GM21381 (cell line): ENCODE measurements at regions not wholly inside any gene's neighbourhood (a gene's known extent, or its start where the extent isn't known, plus 50 kb on each side); places are given as distances from the start of the nearest gene placed in this dataset.

Experiments used
- ATAC-seq: cut with Tn5 transposase; IDR thresholded peaks from one replicate; pipeline ENCODE4 v1.9.1; 2021; ENCODE audit warnings: mild to moderate bottlenecking, moderate library complexity; ENCODE audit not compliant: unreplicated experiment

- no peak for ATAC-seq
Measured at GRCh38 chr6:2505624-2506023, 245.1 kb downstream of the MYLK4 start.

DNA sequence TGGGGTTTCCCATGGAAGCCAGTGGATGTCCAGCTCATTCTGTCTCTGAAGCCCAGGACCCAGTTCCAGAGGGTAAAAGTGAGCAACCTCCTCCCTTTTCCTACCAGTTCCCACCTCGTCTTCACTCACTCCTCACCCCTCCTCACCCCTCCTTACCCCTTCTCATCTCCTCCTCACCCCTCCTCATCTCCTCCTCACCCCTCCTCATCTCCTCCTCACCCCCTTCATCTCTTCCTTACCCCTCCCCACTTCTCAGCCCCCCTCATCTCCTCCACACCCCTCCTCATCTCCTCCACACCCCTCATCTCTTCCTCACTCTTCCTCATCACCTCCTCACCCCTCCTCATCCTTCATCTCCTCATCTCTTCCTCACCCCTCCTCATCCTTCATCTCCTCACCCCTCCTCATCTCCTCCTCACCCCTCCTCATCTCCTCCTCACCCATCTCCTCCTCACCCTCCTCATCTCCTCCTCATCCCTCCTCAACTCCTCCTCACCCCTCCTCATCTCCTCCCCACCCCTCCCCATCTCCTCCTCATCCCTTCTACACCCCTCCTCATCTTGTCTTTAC is 246.1 kb downstream of the MYLK4 start:
- no peak for ATAC-seq

DNA sequence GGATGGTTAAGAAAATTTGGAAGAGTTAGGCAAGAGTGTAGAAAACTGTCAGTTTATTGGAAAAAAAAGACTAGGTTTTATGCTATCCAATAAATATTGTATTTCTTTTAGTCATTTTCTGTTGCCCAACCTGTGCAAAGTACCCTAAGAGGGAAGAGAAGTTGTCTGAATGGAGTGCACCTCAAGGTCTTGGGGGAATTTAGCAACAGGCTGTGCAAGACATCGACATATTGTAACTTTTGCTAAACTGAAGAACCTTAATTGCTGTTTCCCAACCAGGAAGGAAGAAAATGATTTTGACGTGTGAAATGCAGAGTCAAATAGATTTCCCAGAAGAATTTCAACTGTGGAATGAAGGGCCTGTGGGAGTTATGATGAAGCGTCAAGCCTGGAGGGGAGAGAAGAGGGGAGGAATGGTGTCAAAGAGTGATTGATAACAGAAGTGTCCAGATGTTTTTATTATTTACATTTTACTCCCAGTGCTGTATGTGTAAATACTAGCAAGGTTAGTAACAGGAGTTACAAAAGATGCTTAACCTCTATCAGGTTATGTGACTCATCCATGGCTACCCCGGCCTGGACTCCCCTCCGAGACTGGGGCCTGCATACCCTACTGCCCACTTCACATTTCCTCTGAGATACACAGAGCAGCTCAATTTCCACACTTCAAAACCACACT is 246.8 kb downstream of the MYLK4 start:
- no peak for ATAC-seq

DNA sequence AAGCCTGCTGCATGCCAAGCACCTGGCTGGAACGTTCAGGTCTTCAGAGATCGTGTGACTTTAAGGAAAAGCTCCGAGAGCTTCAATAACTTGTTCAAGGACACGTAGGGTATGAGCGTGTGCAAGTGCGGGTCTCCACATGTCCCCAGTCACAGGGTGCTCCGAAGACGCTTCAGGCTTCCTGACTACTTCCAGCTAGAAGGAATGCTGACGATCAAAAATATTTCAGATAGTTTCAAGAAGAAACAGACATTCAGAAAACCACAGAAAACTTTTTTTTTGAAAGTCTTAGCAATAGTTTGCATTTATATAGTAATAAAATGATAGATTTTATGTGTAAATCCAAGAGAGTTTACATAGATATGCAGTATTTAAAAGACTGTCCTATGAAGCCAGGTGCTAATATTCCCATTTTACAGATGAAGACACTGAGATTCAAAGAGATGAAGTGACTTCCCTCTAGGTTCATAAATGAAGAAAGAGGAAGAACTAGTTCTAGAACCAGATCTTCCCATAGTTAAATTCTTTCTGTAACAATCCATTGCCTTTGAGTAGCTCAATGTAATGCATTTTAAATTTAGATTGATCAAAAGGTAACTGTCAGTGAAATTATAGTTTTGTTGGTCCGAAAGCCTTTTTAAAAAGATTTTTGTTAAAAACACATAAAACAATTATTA is 247.6 kb downstream of the MYLK4 start:
- no peak for ATAC-seq

- no peak for ATAC-seq
Measured at GRCh38 chr6:2502096-2502997, 248.4 kb downstream of the MYLK4 start.

- ATAC-seq: no peak
Measured at GRCh38 chr6:2497922-2498623, 252.6 kb downstream of the MYLK4 start.

GRCh38 chr6:2496291-2496690 is 250.9 kb upstream of the GMDS start:
- no peak for ATAC-seq

DNA sequence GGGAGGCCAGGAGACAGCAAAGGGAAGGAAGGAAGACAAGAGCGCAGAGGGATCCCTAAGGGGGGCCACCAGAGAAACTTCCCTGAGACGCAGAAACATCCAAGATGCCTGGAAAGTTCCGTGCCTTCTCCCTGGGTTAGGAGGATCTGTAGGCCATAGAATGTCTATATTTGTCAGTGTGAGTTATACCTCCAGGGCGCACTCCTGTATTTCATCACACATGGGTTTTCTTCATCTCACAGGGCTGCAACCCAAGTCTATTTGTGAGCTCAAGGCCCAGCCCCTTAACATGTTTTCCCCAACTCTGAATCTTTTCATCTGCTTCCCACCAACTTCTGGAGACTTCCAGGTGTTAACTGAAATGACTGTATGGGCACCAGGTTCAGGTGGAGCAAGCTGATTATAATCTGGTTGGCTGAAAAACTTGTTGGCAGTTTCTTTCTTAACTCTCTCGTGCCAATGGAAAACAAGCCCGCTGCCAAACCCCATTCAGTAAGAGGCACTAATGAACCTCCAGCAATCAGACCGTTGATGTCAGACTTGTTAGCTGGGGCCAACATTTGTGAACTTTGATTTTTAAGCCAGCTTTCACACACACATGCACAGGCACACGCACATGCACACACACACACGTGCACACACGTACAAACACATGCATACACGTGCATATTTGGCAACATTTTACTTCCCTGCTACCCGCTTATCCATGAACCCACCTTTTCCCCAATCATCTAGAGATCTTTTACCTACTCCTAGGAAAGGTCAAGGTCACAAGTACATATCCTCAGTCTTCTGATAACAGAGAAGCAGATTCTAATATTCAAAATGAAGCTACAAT is 247.5 kb upstream of the GMDS start:
- ATAC-seq: no peak

- ATAC-seq: no peak
Measured at GRCh38 chr6:2491137-2491536, 245.7 kb upstream of the GMDS start.

DNA sequence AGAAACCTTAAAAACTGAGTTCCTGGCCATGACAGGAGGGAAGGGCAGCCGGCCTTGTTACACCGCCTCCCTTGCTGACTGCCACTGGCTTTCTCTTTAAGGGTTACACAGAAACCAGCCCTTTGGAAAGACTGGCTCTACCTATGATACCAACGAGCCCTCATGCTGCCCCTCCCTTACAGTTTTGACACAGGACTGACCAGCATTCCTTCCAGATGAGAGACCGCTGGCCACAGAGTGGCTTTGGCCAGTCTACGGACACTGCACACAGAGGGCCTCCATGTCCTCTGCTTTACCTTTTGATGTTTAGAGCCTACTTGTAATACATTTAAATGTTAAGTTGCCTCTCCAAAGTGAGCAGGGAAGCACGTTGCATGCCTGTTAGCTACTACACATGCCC is 243.2 kb upstream of the GMDS start:
- no peak for ATAC-seq

- ATAC-seq: no peak
Measured at GRCh38 chr6:2485116-2485515, 239.7 kb upstream of the GMDS start.

- ATAC-seq: no peak
Measured at GRCh38 chr6:2482773-2483172, 237.4 kb upstream of the GMDS start.

DNA sequence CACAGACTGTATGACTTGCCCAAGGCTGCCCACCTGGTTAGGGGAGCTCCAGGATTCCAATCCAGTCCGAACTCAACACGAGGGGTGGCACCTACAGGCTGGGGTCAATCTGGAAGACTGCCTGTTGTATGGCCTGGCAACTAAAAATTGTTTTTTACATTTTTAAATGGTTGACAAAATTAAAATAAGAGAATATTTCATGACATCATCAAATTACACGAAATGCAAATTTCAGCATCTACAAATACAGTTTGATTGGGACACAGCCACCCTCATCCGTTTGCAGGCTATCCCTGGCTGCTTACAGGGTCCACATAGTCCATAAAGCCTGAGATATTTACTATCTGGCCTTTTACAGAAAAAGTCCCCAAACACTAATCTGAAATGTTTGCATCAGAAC is 235.9 kb upstream of the GMDS start:
- ATAC-seq: no peak

GRCh38 chr6:2480267-2480966 is 235.0 kb upstream of the GMDS start:
- ATAC-seq: no peak

- ATAC-seq: no peak
Measured at GRCh38 chr6:2478200-2478599, 232.8 kb upstream of the GMDS start.

GRCh38 chr6:2477666-2478065 is 232.3 kb upstream of the GMDS start:
- ATAC-seq: no peak

GRCh38 chr6:2477250-2477649 is 231.8 kb upstream of the GMDS start:
- no peak for ATAC-seq

DNA sequence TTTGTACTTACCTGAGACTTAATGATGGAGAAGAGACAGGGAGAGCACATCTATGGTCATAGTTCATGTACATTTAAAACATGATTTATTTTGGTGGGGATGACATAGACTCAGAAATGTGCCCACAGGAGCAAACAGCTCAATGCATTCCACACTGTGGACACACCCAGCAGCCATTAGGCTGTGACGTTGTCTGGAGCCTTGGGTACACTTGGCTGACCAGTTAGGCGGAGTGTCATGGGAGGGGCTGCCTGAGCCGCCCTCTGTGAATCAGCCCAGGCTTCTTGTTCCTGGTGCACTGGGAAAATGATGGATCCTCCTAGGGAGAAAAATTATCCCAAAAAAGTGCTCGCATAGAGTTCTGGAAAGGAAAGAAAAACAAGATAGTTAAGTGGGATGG is 231.0 kb upstream of the GMDS start:
- no peak for ATAC-seq

DNA sequence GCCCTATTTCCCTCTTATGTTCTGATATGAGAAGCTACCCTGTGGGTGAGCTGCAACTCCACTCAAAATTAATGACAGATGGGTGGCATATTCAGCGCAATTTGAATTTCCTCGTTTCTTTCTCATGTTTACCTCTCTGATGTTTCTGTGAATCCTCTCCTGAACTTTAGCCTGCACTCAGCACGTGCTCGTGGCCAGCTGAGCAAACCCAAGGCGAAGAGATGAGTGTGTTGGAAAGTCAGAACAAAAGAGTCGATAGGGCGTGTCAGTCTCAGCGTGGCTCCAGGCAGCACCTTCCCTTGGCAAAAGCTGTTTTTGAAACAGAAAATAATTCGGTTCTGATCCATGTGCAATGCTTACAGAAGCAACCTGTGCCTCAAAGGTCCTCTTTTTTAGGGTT is 226.1 kb upstream of the GMDS start:
- no peak for ATAC-seq
